HL-60 (cell line): ENCODE measurements at regions not wholly inside any gene's neighbourhood (a gene's known extent, or its start where the extent isn't known, plus 50 kb on each side); places are given as distances from the start of the nearest gene placed in this dataset.

Experiments used
- DNase-seq, 2 experiments: peaks; one replicate each; pipeline ENCODE4 v3.0.0-alpha.2; 2010 to 2020; ENCODE audit warnings: low read depth in 1 of 2, low spot score in 1 of 2
- H3K27ac ChIP-seq: fragments of 250-450 bp; sonication (Bioruptor Pico); replicated peaks from 2 replicates; pipeline ENCODE4 v1.5.1; 2020; ENCODE audit warnings: mild to moderate bottlenecking, moderate library complexity
- H3K27me3 ChIP-seq: fragments of 250-450 bp; sonication (Bioruptor Pico); 2 replicates; pipeline ENCODE4 v1.5.1; 2021; ENCODE audit warnings: mild to moderate bottlenecking, moderate library complexity; ENCODE audit not compliant: insufficient read depth, poor library complexity, severe bottlenecking
- H3K4me3 ChIP-seq: replicated peaks from 2 replicates; pipeline ENCODE4 v1.5.1; 2011; ENCODE audit warnings: mild to moderate bottlenecking, control low read depth, low read length; ENCODE audit not compliant: insufficient read depth
- CTCF ChIP-seq: IDR thresholded peaks from one replicate; pipeline ENCODE4 v1.5.1; 2011; ENCODE audit warnings: low read length, control low read depth, inconsistent platforms; ENCODE audit not compliant: insufficient read depth
- GABPA ChIP-seq: IDR thresholded peaks from 2 replicates; pipeline ENCODE4 v1.6.1; 2012; ENCODE audit warnings: low read depth
- POLR2AphosphoS5 ChIP-seq: IDR thresholded peaks from 2 replicates; pipeline ENCODE4 v1.6.1; 2012; ENCODE audit warnings: low read depth
- REST ChIP-seq: IDR thresholded peaks from 2 replicates; pipeline ENCODE4 v1.6.1; 2012; ENCODE audit warnings: low read depth; ENCODE audit not compliant: insufficient replicate concordance
- SPI1 ChIP-seq: IDR thresholded peaks from 2 replicates; pipeline ENCODE4 v1.6.1; 2012; ENCODE audit warnings: low read depth, mild to moderate bottlenecking, borderline replicate concordance

- DNase-seq = no peak
- TF ChIP-seq GABPA (no peak), REST (no peak), CTCF (no peak), POLR2AphosphoS5 (no peak), SPI1 (no peak)
- no peak overlapping the region for H3K4me3 ChIP-seq
- no peak overlapping the region for H3K27ac ChIP-seq
- no peaks in the 10 kb centered on the region for H3K27me3 ChIP-seq
Measured at GRCh38 chr22:22995166-22995565, 75.2 kb upstream of the GNAZ start.

- Histone ChIP-seq H3K27me3 (no peaks in the 10 kb centered on the region), H3K27ac (no peak overlapping the region), H3K4me3 (no peak overlapping the region)
- no peak for DNase-seq
- TF ChIP-seq CTCF (no peak), POLR2AphosphoS5 (no peak), GABPA (no peak), SPI1 (no peak), REST (no peak)
Measured at GRCh38 chr22:22996511-22997261, 73.6 kb upstream of the GNAZ start.

- DNase-seq = no peak
- Histone ChIP-seq H3K4me3 (no peak overlapping the region), H3K27me3 (no peaks in the 10 kb centered on the region), H3K27ac (no peak overlapping the region)
- no peak for TF ChIP-seq POLR2AphosphoS5
Measured at GRCh38 chr22:22997262-22997898, 72.9 kb upstream of the GNAZ start.

GRCh38 chr22:22997988-22998387 lies 72.3 kb upstream of the GNAZ start:
- Histone ChIP-seq H3K27me3 (no peaks in the 10 kb centered on the region), H3K27ac (no peak overlapping the region), H3K4me3 (no peak overlapping the region)
- TF ChIP-seq POLR2AphosphoS5 (no peak), REST (no peak), CTCF (no peak), SPI1 (no peak), GABPA (no peak)
- DNase-seq = no peak
